ENCODE measurements at regions not wholly inside any gene's neighbourhood (a gene's known extent, or its start where the extent isn't known, plus 50 kb on each side); places are given as distances from the start of the nearest gene placed in this dataset.
"Not testable (repeated sequence)": the region's sequence is repeated elsewhere in the genome, so short reads cannot be mapped to it uniquely, and the experiment has no call there.

- H3K4me3 Mint-ChIP-seq, result no peak overlapping the region
- H3K27ac Mint-ChIP-seq, result no peak overlapping the region
- no peaks in the 10 kb centered on the region for H3K4me1 Mint-ChIP-seq
- H3K36me3 Mint-ChIP-seq (ENCODE audit: low read depth), result no peaks in the 10 kb centered on the region
- ChIA-PET CTCF (no interaction called here), POLR2A (no interaction called here)
- peaks cover 2% of the 10 kb centered on the region for H3K27me3 Mint-ChIP-seq
- no peak for DNase-seq
- no peaks in the 10 kb centered on the region for H3K9me3 Mint-ChIP-seq
These were observed 60.8 kb upstream of the APCDD1L start for GRCh38 chr20:58575776-58576602.

DNA sequence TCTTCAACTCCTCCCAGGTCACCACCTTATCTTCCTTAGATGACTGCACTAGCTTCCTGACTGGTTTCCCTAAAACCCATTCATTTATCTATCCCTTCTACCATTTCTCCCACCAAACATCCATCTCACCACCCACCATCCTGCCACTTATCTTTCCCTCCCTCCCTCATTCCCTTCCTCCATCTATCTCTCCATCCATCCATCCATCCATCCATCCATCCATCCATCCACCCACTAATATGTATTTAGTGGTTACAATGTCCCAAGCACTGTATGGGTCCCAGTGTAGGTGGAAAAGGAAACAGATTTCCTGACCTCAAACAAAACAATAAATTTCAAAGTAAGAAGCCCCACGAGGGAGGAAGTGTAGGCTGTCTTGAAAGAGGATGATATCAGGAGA is 59.3 kb upstream of the APCDD1L start:
- H3K27me3 Mint-ChIP-seq, result peaks cover 2% of the 10 kb centered on the region
- CTCF ChIA-PET, result no interaction called here
- no peak for DNase-seq
- H3K9me3 Mint-ChIP-seq, result no peaks in the 10 kb centered on the region
- POLR2A ChIA-PET, result no interaction called here
- H3K4me3 Mint-ChIP-seq, result no peak overlapping the region
- no peaks in the 10 kb centered on the region for H3K4me1 Mint-ChIP-seq
- no peaks in the 10 kb centered on the region for H3K36me3 Mint-ChIP-seq (ENCODE audit: low read depth)
- no peak overlapping the region for H3K27ac Mint-ChIP-seq

DNA sequence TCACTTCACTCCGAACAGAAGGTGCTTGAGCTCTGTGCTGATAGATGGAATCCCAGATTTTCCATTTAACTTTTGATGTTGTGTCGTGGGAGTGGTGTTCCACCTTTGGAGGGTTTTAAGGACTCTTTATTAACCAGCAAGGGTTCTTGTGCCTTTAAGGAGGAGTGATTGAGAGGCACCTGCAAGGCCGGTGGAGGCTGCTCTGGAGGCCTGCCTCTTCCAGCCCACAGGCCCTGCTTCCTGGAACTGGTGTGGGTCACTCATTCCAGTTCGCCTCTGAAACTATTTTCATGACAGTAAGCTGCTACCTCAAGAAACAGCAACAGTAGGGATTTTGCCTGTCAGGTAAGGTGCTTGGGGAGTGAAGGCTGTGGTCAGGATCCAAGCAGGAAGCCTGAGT is 58.8 kb upstream of the APCDD1L start:
- POLR2A ChIA-PET, result no interaction called here
- H3K36me3 Mint-ChIP-seq (ENCODE audit: low read depth), result no peaks in the 10 kb centered on the region
- CTCF ChIA-PET, result no interaction called here
- no peak for DNase-seq
- no peak overlapping the region for H3K27ac Mint-ChIP-seq
- H3K4me1 Mint-ChIP-seq, result no peaks in the 10 kb centered on the region
- H3K9me3 Mint-ChIP-seq, result no peaks in the 10 kb centered on the region
- H3K4me3 Mint-ChIP-seq, result no peak overlapping the region
- peaks cover 4% of the 10 kb centered on the region for H3K27me3 Mint-ChIP-seq

DNA sequence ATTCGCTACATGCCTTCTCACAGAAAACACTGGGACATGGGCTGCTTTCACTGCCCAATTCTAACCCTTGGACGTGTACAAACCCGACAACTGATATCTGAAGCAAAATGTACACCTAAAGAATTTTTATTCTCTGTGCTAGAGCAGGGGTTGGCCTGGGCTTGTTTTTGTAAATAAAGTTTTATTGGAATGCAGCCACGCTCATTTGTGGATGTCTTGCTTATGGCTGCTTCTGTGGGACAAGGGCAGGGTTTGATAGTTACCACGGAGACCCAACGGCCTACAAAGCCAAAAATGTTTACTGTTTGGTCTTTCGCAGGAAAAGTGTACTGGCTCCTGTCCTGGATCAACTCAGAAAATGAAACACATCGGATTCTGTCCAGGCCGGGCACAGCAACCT is 58.1 kb upstream of the APCDD1L start:
- Mint-ChIP-seq H3K4me1 (no peaks in the 10 kb centered on the region), H3K27me3 (peaks cover 4% of the 10 kb centered on the region), H3K9me3 (no peaks in the 10 kb centered on the region), H3K4me3 (no peak overlapping the region), H3K27ac (no peak overlapping the region), H3K36me3 (ENCODE audit: low read depth) (no peaks in the 10 kb centered on the region)
- ChIA-PET POLR2A (no interaction called here), CTCF (no interaction called here)
- DNase-seq, result no peak

DNA sequence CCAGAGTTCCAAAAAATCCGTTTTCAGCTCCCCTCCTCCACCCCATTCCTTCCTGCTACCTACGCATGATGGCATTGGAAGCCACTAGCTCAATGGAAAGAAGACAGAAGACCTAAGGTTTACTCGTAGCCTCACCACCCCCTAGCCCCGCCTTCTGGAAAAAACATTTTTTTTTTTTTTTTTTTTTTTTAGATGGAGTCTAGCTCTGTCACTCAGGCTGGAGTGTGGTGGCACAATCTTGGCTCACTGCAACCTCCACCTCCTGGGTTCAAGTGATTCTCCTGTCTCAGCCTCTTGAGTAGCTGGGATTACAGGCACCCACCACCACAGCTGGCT is 57.2 kb upstream of the APCDD1L start:
- POLR2A ChIA-PET; H3K27me3 Mint-ChIP-seq; H3K4me1 Mint-ChIP-seq; DNase-seq; H3K4me3 Mint-ChIP-seq; H3K36me3 Mint-ChIP-seq (ENCODE audit: low read depth); CTCF ChIA-PET; H3K9me3 Mint-ChIP-seq; H3K27ac Mint-ChIP-seq: not testable (repeated sequence)

DNA sequence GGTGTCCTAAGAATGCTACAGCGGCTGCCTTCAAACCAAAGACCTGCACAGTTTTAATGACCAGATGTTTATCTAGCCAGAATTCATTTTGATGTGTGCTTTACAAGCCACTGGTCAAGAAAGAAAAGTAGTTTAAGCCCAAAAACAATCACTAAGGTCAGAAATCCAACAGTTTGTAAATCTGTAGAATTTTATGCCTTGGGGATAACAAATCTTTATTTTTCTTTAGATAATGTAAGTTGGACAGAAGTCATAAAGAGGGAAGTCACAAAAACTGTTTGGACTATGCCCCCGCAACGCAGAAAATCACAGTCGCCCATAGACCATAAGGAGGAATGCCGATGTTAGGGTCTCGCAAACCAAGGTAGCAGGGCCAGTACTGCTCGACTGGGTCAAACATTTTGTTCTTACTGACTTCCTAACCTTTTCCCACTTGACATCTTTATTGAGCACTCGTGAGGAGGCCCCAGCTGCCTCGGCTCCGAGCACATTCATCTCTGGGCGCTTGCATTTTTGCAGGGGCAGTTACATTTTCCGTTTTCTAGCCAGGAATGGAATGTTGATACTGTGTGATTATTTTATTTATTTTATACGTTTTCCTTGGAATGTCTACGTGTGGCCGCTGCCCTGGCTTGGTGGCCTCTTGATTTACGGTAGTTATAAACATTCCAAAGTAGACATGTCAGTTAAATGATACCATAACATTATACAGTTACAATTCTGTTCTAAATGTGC is 56.7 kb upstream of the APCDD1L start:
- H3K4me1 Mint-ChIP-seq, result no peaks in the 10 kb centered on the region
- no peaks in the 10 kb centered on the region for H3K9me3 Mint-ChIP-seq
- no peak for DNase-seq
- POLR2A ChIA-PET, result no interaction called here
- no peak overlapping the region for H3K4me3 Mint-ChIP-seq
- H3K27ac Mint-ChIP-seq, result no peak overlapping the region
- H3K36me3 Mint-ChIP-seq (ENCODE audit: low read depth), result no peaks in the 10 kb centered on the region
- CTCF ChIA-PET, result no interaction called here
- H3K27me3 Mint-ChIP-seq, result peaks cover 4% of the 10 kb centered on the region

DNA sequence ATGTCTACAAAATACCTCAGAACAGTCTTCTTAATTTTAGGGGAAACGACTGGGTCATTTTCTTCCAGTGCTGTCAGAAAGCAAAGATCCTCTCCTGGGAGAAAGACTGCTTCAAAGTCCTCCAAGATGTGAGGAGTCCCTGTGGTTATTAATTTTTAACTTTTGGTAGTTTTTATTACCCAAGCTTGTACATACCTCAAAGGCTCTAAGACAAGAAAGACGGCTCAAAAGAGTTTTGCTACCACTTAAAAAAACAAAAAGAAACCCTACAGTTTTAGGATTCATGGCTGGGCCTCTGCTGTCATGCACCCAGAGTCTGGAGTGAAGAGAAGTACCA is 56.1 kb upstream of the APCDD1L start:
- Mint-ChIP-seq H3K36me3 (ENCODE audit: low read depth) (no peaks in the 10 kb centered on the region), H3K27ac (no peak overlapping the region), H3K4me3 (no peak overlapping the region), H3K4me1 (no peaks in the 10 kb centered on the region), H3K27me3 (peaks cover 7% of the 10 kb centered on the region), H3K9me3 (no peaks in the 10 kb centered on the region)
- ChIA-PET POLR2A (no interaction called here), CTCF (no interaction called here)
- no peak for DNase-seq

DNA sequence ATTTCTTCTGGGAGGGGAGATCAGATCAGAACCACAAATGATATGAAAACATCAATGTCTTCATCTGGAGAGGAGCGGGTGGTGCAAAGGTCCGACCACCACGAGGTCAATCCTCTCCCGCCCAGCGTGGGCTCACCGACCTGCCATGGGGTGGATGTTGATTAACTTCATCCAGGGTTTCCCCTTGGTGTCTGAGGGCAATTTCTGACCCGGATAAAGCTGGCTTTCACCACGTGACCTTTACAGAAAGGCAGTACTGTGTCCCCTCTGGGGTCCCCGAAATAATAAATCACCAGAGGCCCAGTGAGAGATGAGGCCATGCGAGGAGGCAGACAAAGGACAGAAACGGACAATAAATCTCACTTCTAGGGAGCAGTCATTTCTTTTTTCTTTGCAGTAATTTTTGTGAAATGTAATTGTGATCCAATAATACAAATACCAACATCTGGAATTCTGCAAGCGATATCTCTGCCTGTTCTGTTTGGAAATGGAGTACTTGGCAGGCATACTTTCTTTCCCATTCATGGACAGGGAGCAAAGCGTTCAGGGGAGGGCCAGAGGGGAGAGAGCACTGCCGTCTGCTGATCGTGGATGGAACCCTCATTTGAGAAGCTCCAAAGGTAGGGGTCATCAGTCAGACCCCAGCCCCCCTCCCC is 55.1 kb upstream of the APCDD1L start:
- peaks cover 7% of the 10 kb centered on the region for H3K27me3 Mint-ChIP-seq
- no peaks in the 10 kb centered on the region for H3K9me3 Mint-ChIP-seq
- H3K27ac Mint-ChIP-seq, result no peak overlapping the region
- no peak for DNase-seq
- H3K36me3 Mint-ChIP-seq (ENCODE audit: low read depth), result no peaks in the 10 kb centered on the region
- ChIA-PET POLR2A (no interaction called here), CTCF (no interaction called here)
- H3K4me3 Mint-ChIP-seq, result no peak overlapping the region
- no peaks in the 10 kb centered on the region for H3K4me1 Mint-ChIP-seq

- CTCF ChIA-PET, result no interaction called here
- H3K27me3 Mint-ChIP-seq, result peaks cover 7% of the 10 kb centered on the region
- H3K27ac Mint-ChIP-seq, result no peak overlapping the region
- no peak for DNase-seq
- POLR2A ChIA-PET, result no interaction called here
- H3K9me3 Mint-ChIP-seq, result no peaks in the 10 kb centered on the region
- no peak overlapping the region for H3K4me3 Mint-ChIP-seq
- H3K4me1 Mint-ChIP-seq, result no peaks in the 10 kb centered on the region
- no peaks in the 10 kb centered on the region for H3K36me3 Mint-ChIP-seq (ENCODE audit: low read depth)
These were observed 54.3 kb upstream of the APCDD1L start for GRCh38 chr20:58569241-58570125.

DNA sequence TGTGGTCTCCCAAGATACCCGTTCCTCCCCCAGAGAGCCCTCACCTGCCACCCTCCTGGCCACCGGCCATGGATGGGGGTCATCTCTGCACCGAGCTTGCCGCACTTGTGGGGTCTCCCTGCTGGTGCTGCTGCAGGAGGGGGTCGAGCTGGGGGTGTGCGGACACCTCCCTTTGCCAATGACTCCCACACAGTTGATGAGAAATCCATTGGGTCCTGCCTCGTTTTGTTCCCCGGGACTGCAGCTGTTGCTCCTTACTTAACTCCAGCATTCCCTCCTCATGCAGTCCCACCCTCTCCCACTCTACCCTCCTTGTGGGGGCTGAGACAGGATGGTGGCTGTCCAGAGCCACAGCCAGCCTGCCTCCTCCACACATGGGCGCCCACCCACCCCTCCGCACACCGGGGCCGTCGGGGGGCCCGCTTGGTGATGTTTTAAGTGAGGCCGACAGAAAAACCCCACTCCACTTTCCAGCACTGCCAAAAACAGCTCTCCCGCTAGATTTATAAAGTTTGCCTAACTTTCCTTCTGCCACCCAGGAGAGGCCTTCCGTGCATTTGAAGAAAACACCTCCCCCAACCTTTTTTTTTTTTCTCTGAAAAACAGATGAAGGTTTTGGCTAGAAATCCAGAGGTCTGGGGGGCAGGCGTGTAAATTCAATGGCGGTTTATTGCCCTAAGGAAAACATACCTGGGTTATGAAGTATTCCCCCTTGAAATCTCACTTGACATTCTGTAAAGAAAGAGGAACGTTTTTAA is 53.5 kb upstream of the APCDD1L start:
- Mint-ChIP-seq H3K4me1 (no peaks in the 10 kb centered on the region), H3K27ac (no peak overlapping the region), H3K9me3 (no peaks in the 10 kb centered on the region), H3K4me3 (no peak overlapping the region), H3K27me3 (peaks cover 7% of the 10 kb centered on the region), H3K36me3 (ENCODE audit: low read depth) (no peaks in the 10 kb centered on the region)
- ChIA-PET POLR2A (no interaction called here), CTCF (no interaction called here)
- DNase-seq, result no peak

DNA sequence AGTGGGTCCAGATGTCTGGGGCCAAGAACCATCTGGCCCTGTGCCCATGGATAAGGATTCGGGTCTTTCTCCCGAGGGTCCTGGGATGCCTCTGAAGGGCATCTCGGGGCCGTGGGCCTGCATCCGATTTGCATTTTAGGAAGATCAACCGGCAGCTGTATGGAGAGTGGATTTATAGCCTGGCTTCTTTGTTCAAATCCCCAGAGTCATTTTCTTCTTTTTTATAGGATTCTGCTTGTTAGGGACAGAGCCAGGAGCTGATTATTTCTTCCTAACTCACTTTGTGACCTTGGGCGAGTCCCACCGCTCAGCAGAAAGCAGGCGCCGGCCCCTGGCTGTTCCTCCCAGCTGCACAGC is 52.9 kb upstream of the APCDD1L start:
- Mint-ChIP-seq H3K9me3 (no peaks in the 10 kb centered on the region), H3K4me1 (no peaks in the 10 kb centered on the region), H3K27me3 (peaks cover 7% of the 10 kb centered on the region), H3K27ac (no peak overlapping the region), H3K36me3 (ENCODE audit: low read depth) (no peaks in the 10 kb centered on the region), H3K4me3 (no peak overlapping the region)
- POLR2A ChIA-PET, result no interaction called here
- DNase-seq, result no peak
- CTCF ChIA-PET, result no interaction called here

DNA sequence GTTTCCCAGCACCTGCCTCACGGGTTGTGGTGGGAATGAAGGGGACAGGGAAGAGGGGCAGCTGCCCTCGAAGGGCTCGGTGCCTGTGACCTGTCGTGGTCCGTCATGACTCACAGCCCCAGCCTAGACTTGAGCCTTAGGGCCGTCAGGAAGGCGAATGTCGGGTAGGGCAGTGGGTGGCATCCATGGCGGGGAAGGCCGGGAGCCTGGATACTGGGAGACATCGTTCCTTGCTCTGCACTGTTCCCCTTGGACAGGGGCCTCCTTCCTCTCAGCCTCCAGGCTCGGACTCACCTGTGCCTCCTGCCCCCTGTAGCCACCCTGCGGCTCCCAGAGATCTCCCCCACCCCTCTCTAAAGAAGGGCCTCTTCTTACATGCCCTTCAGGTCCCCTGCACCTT is 52.2 kb upstream of the APCDD1L start:
- H3K36me3 Mint-ChIP-seq (ENCODE audit: low read depth), result no peaks in the 10 kb centered on the region
- CTCF ChIA-PET, result no interaction called here
- POLR2A ChIA-PET, result no interaction called here
- peaks cover 10% of the 10 kb centered on the region for H3K27me3 Mint-ChIP-seq
- H3K4me3 Mint-ChIP-seq, result no peak overlapping the region
- no peak overlapping the region for H3K27ac Mint-ChIP-seq
- no peak for DNase-seq
- no peaks in the 10 kb centered on the region for H3K4me1 Mint-ChIP-seq
- H3K9me3 Mint-ChIP-seq, result no peaks in the 10 kb centered on the region

- ChIA-PET POLR2A (no interaction called here), CTCF (no interaction called here)
- Mint-ChIP-seq H3K36me3 (ENCODE audit: low read depth) (no peaks in the 10 kb centered on the region), H3K4me1 (no peaks in the 10 kb centered on the region), H3K27ac (no peak overlapping the region), H3K27me3 (peaks cover 10% of the 10 kb centered on the region), H3K9me3 (no peaks in the 10 kb centered on the region), H3K4me3 (no peak overlapping the region)
- no peak for DNase-seq
These were observed 51.8 kb upstream of the APCDD1L start for GRCh38 chr20:58566981-58567380.
